Endothelial cell (in vitro differentiated cells): ENCODE measurements at regions not wholly inside any gene's neighbourhood (a gene's known extent, or its start where the extent isn't known, plus 50 kb on each side); places are given as distances from the start of the nearest gene placed in this dataset.

Experiments used
- DNase-seq: peaks from one replicate; pipeline ENCODE4 v3.0.0; 2021; ENCODE audit warnings: low spot score
- H3K27ac Mint-ChIP-seq: one replicate; pipeline ENCODE4 v1.8.0; 2021; ENCODE audit warnings: mixed read lengths, inconsistent platforms; ENCODE audit not compliant: unreplicated experiment
- H3K27me3 Mint-ChIP-seq: one replicate; pipeline ENCODE4 v1.8.0; 2021; ENCODE audit warnings: mild to moderate bottlenecking, moderate library complexity, mixed read lengths, inconsistent platforms; ENCODE audit not compliant: unreplicated experiment
- H3K36me3 Mint-ChIP-seq: one replicate; pipeline ENCODE4 v1.8.0; 2021; ENCODE audit warnings: mild to moderate bottlenecking, low read depth, mixed read lengths, inconsistent platforms; ENCODE audit not compliant: unreplicated experiment
- H3K4me1 Mint-ChIP-seq: one replicate; pipeline ENCODE4 v1.8.0; 2021; ENCODE audit warnings: mild to moderate bottlenecking, mixed read lengths, inconsistent platforms; ENCODE audit not compliant: unreplicated experiment
- H3K4me3 Mint-ChIP-seq: one replicate; pipeline ENCODE4 v1.8.0; 2021; ENCODE audit warnings: mild to moderate bottlenecking, mixed read lengths, inconsistent platforms; ENCODE audit not compliant: unreplicated experiment
- H3K9me3 Mint-ChIP-seq: one replicate; pipeline ENCODE4 v1.8.0; 2021; ENCODE audit warnings: mixed read lengths, inconsistent platforms; ENCODE audit not compliant: unreplicated experiment
- CTCF ChIP-seq: fragments of 200-600 bp; sonication (generic); IDR thresholded peaks from one replicate; pipeline ENCODE4 v1.5.0; 2021; ENCODE audit warnings: antibody characterized with exemption; ENCODE audit not compliant: unreplicated experiment

GRCh38 chr3:116618930-116619329 lies 90.6 kb upstream of the TUSC7 start:
- Mint-ChIP-seq H3K4me1 (peaks cover 3% of the 10 kb centered on the region), H3K27ac (no peak overlapping the region), H3K9me3 (no peaks in the 10 kb centered on the region), H3K4me3 (no peak overlapping the region), H3K27me3 (no peaks in the 10 kb centered on the region), H3K36me3 (no peaks in the 10 kb centered on the region)
- no peak for DNase-seq
- TF ChIP-seq CTCF = no peak

- Mint-ChIP-seq H3K9me3 (peaks cover 4% of the 10 kb centered on the region), H3K27ac (no peak overlapping the region), H3K4me1 (no peaks in the 10 kb centered on the region), H3K4me3 (no peak overlapping the region), H3K27me3 (peaks cover 1% of the 10 kb centered on the region), H3K36me3 (no peaks in the 10 kb centered on the region)
- TF ChIP-seq CTCF = no peak
- no peak for DNase-seq
Measured at GRCh38 chr3:116630494-116630893, 79.1 kb upstream of the TUSC7 start.

- no peak for DNase-seq
- Mint-ChIP-seq H3K9me3 (no peaks in the 10 kb centered on the region), H3K4me1 (peaks cover 3% of the 10 kb centered on the region), H3K27me3 (no peaks in the 10 kb centered on the region), H3K27ac (no peak overlapping the region), H3K36me3 (no peaks in the 10 kb centered on the region), H3K4me3 (no peak overlapping the region)
- no peak for TF ChIP-seq CTCF
Measured at GRCh38 chr3:116639641-116640040, 69.9 kb upstream of the TUSC7 start.

- no peak for TF ChIP-seq CTCF
- Mint-ChIP-seq H3K4me3 (no peak overlapping the region), H3K4me1 (peaks cover 3% of the 10 kb centered on the region), H3K27ac (no peak overlapping the region), H3K9me3 (no peaks in the 10 kb centered on the region), H3K27me3 (no peaks in the 10 kb centered on the region), H3K36me3 (no peaks in the 10 kb centered on the region)
- no peak for DNase-seq
Measured at GRCh38 chr3:116640109-116640508, 69.5 kb upstream of the TUSC7 start.

GRCh38 chr3:116643001-116643400 lies 66.6 kb upstream of the TUSC7 start:
- Mint-ChIP-seq H3K36me3 (no peaks in the 10 kb centered on the region), H3K27ac (no peak overlapping the region), H3K9me3 (no peaks in the 10 kb centered on the region), H3K4me1 (peaks cover 2% of the 10 kb centered on the region), H3K27me3 (no peaks in the 10 kb centered on the region), H3K4me3 (no peak overlapping the region)
- no peak for DNase-seq
- TF ChIP-seq CTCF = no peak
